Mammary epithelial cell (primary cell): ENCODE measurements at regions not wholly inside any gene's neighbourhood (a gene's known extent, or its start where the extent isn't known, plus 50 kb on each side); places are given as distances from the start of the nearest gene placed in this dataset.

Experiments
- EZH2 ChIP-seq: IDR thresholded peaks from 2 replicates; pipeline ENCODE4 v1.6.1; 2012; ENCODE audit warnings: low read length, inconsistent platforms, borderline replicate concordance
- TF ChIP-seq, protein P1 (sequence below), 2 donors: IDR thresholded peaks in 1 of 2; conservative IDR thresholded peaks in 1 of 2; 2 replicates each; pipeline ENCODE4 v1.5.1; 2011 to 2012; ENCODE audit warnings: inconsistent platforms in 2 of 2, low read length in 2 of 2, mild to moderate bottlenecking in 2 of 2, control low read depth in 1 of 2, low read depth in 1 of 2; ENCODE audit not compliant: insufficient read depth in 1 of 2; ENCODE audit errors: extremely low read depth in 1 of 2

DNA sequence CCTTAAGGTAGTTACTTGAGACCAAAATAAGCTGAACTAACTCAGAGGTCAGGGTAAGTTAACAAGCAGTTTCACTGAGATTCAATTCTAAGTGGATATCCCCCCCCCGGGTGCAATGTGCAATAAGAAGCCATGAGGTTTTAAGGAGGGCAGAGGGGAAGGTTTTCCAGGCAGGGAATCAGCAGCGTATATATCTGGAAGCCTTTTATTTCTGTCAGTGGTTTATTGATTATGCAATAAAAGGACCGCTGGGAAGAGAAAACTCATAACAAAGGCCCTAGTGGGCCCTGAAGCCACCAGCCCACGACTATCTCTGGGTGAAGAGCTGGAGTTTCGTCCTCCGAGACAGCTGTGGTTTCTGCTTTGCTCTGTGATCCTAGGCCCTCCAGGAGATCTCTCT, 53.1 kb upstream of the CTPS1 start:
- TF ChIP-seq, protein P1, sequence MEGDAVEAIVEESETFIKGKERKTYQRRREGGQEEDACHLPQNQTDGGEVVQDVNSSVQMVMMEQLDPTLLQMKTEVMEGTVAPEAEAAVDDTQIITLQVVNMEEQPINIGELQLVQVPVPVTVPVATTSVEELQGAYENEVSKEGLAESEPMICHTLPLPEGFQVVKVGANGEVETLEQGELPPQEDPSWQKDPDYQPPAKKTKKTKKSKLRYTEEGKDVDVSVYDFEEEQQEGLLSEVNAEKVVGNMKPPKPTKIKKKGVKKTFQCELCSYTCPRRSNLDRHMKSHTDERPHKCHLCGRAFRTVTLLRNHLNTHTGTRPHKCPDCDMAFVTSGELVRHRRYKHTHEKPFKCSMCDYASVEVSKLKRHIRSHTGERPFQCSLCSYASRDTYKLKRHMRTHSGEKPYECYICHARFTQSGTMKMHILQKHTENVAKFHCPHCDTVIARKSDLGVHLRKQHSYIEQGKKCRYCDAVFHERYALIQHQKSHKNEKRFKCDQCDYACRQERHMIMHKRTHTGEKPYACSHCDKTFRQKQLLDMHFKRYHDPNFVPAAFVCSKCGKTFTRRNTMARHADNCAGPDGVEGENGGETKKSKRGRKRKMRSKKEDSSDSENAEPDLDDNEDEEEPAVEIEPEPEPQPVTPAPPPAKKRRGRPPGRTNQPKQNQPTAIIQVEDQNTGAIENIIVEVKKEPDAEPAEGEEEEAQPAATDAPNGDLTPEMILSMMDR (conservative IDR thresholded peaks at IDR 0.05 in 1 of 2, IDR thresholded peaks at IDR 0.05 in 1 of 2; ENCODE audit: extremely low read depth in 1 of 2, insufficient read depth in 1 of 2, low read depth in 1 of 2, low read length in 2 of 2): no peak
- no peak for TF ChIP-seq EZH2
